GM19043 (cell line): ENCODE measurements at regions not wholly inside any gene's neighbourhood (a gene's known extent, or its start where the extent isn't known, plus 50 kb on each side); places are given as distances from the start of the nearest gene placed in this dataset.

Experiments used
- ATAC-seq: cut with Tn5 transposase; IDR thresholded peaks from one replicate; pipeline ENCODE4 v1.9.1; 2021; ENCODE audit warnings: low read depth; ENCODE audit not compliant: unreplicated experiment

GRCh38 chr15:37165395-37165794, 65.0 kb upstream of the MEIS2 start:
- no peak for ATAC-seq

GRCh38 chr15:37166402-37166801, 66.1 kb upstream of the MEIS2 start:
- ATAC-seq = no peak

GRCh38 chr15:37181339-37181738, 81.0 kb upstream of the MEIS2 start:
- no peak for ATAC-seq

GRCh38 chr15:37199545-37199944, 99.2 kb upstream of the MEIS2 start:
- no peak for ATAC-seq

GRCh38 chr15:37203050-37203449, 102.7 kb upstream of the MEIS2 start:
- no peak for ATAC-seq

- no peak for ATAC-seq
These were observed 104.3 kb upstream of the MEIS2 start for GRCh38 chr15:37204692-37205091.

GRCh38 chr15:37206690-37207089, 106.3 kb upstream of the MEIS2 start:
- ATAC-seq = no peak

GRCh38 chr15:37208146-37209040, 108.0 kb upstream of the MEIS2 start:
- no peak for ATAC-seq

- ATAC-seq = no peak
These were observed 108.7 kb upstream of the MEIS2 start for GRCh38 chr15:37209041-37209363.

GRCh38 chr15:37217567-37217966, 117.2 kb upstream of the MEIS2 start:
- ATAC-seq = no peak

- no peak for ATAC-seq
These were observed 118.1 kb upstream of the MEIS2 start for GRCh38 chr15:37218351-37218916.

- ATAC-seq = no peak
These were observed 118.9 kb upstream of the MEIS2 start for GRCh38 chr15:37219211-37219701.

- no peak for ATAC-seq
These were observed 120.8 kb upstream of the MEIS2 start for GRCh38 chr15:37220949-37221670.

- ATAC-seq = no peak
These were observed 121.4 kb upstream of the MEIS2 start for GRCh38 chr15:37221671-37222145.

- no peak for ATAC-seq
These were observed 122.7 kb upstream of the MEIS2 start for GRCh38 chr15:37223089-37223488.

- ATAC-seq = no peak
These were observed 129.7 kb upstream of the MEIS2 start for GRCh38 chr15:37229855-37230619.

GRCh38 chr15:37245358-37245757, 145.0 kb upstream of the MEIS2 start:
- no peak for ATAC-seq

GRCh38 chr15:37246065-37246464, 145.7 kb upstream of the MEIS2 start:
- ATAC-seq = no peak

- no peak for ATAC-seq
These were observed 146.5 kb upstream of the MEIS2 start for GRCh38 chr15:37246856-37247255.

- ATAC-seq = no peak
These were observed 148.9 kb upstream of the MEIS2 start for GRCh38 chr15:37249249-37249648.

GRCh38 chr15:37252530-37252929, 152.2 kb upstream of the MEIS2 start:
- no peak for ATAC-seq
